SU-DHL-6 (cell line): ENCODE measurements at regions not wholly inside any gene's neighbourhood (a gene's known extent, or its start where the extent isn't known, plus 50 kb on each side); places are given as distances from the start of the nearest gene placed in this dataset.

Experiments used
- H2AFZ ChIP-seq: fragments of 200-600 bp; sonication (generic); 2 replicates; pipeline ENCODE4 v1.6.1; 2014; ENCODE audit warnings: low read depth, mild to moderate bottlenecking, moderate library complexity, mixed read lengths, antibody characterized with exemption, low read length; ENCODE audit not compliant: severe bottlenecking
- H3F3A ChIP-seq: fragments of 200-600 bp; shearing (Covaris generic); 2 replicates; pipeline ENCODE4 v1.6.0; 2016; ENCODE audit warnings: antibody characterized with exemption, mild to moderate bottlenecking; ENCODE audit not compliant: insufficient read depth
- H3K27ac ChIP-seq: fragments of 200-600 bp; sonication (generic); 2 replicates; pipeline ENCODE4 v1.5.1; 2016; ENCODE audit warnings: low read depth, mild to moderate bottlenecking, low read length, moderate library complexity, mixed read lengths
- H3K27me3 ChIP-seq: fragments of 200-600 bp; sonication (generic), shearing (Covaris generic); 2 replicates; pipeline ENCODE4 v1.6.0; 2014; ENCODE audit warnings: mild to moderate bottlenecking, low read length
- H3K36me3 ChIP-seq: fragments of 200-600 bp; sonication (generic); 2 replicates; pipeline ENCODE4 v1.6.1; 2014; ENCODE audit warnings: mild to moderate bottlenecking, low read length, mixed read lengths
- H3K4me2 ChIP-seq: fragments of 300-600, 200-600 bp; shearing (Covaris generic), sonication (generic); 2 replicates; pipeline ENCODE4 v1.6.0; 2014; ENCODE audit warnings: low read length, low read depth, mild to moderate bottlenecking; ENCODE audit not compliant: poor library complexity, severe bottlenecking
- H3K4me3 ChIP-seq: fragments of 200-600 bp; sonication (generic); 2 replicates; pipeline ENCODE4 v1.5.1; 2014; ENCODE audit warnings: antibody characterized with exemption, low read length, mild to moderate bottlenecking, mixed read lengths; ENCODE audit not compliant: insufficient read depth, poor library complexity, severe bottlenecking
- H3K79me2 ChIP-seq: fragments of 200-600 bp; sonication (generic); 2 replicates; pipeline ENCODE4 v1.6.1; 2014; ENCODE audit warnings: mild to moderate bottlenecking, low read length, moderate library complexity; ENCODE audit not compliant: insufficient read depth
- H3K9ac ChIP-seq: fragments of 200-600 bp; sonication (generic); 2 replicates; pipeline ENCODE4 v1.7.0; 2014; ENCODE audit warnings: mild to moderate bottlenecking, low read length
- H3K9me2 ChIP-seq: fragments of 200-600 bp; sonication (generic); replicated peaks from 2 replicates; pipeline ENCODE4 v1.6.1; 2014; ENCODE audit warnings: low read length; ENCODE audit not compliant: insufficient read depth
- H3K9me3 ChIP-seq: fragments of 200-600 bp; sonication (generic); 2 replicates; pipeline ENCODE4 v1.6.1; 2014; ENCODE audit warnings: low read length, mixed read lengths; ENCODE audit not compliant: insufficient read depth
- H4K20me1 ChIP-seq: fragments of 200-600 bp; sonication (generic); 2 replicates; pipeline ENCODE4 v1.6.1; 2014; ENCODE audit warnings: low read depth, mild to moderate bottlenecking, antibody characterized with exemption, low read length, moderate library complexity, mixed read lengths
- CTCF ChIP-seq: fragments of 200-600 bp; sonication (generic); IDR thresholded peaks from one replicate; pipeline ENCODE4 v1.5.1; 2017; ENCODE audit warnings: antibody characterized with exemption, mild to moderate bottlenecking, low read length, moderate library complexity; ENCODE audit not compliant: insufficient read depth, poor library complexity, severe bottlenecking
- EZH2phosphoT487 ChIP-seq: fragments of 200-600 bp; sonication (generic), shearing (Covaris generic); conservative IDR thresholded peaks from 2 replicates; pipeline ENCODE4 v1.6.1; 2018; ENCODE audit warnings: mild to moderate bottlenecking, antibody characterized with exemption, low read length, moderate library complexity, mixed read lengths

- Histone ChIP-seq H3K36me3 (no peaks in the 10 kb centered on the region), H3K4me2 (no peak overlapping the region), H2AFZ (no peak overlapping the region), H4K20me1 (no peaks in the 10 kb centered on the region), H3F3A (no peaks in the 10 kb centered on the region), H3K4me3 (no peak overlapping the region), H3K27me3 (no peaks in the 10 kb centered on the region), H3K9me3 (no peaks in the 10 kb centered on the region), H3K9me2 (no peaks in the 10 kb centered on the region), H3K9ac (no peak overlapping the region), H3K79me2 (no peaks in the 10 kb centered on the region), H3K27ac (no peak overlapping the region)
- TF ChIP-seq EZH2phosphoT487 (no peak), CTCF (no peak)
Observed at GRCh38 chr9:107567462-107567861, 77.9 kb upstream of the KLF4 start.

GRCh38 chr9:107566611-107567061 lies 77.1 kb upstream of the KLF4 start:
- no peak overlapping the region for H3K9ac ChIP-seq
- no peaks in the 10 kb centered on the region for H3K79me2 ChIP-seq
- no peaks in the 10 kb centered on the region for H3K27me3 ChIP-seq
- H3K36me3 ChIP-seq, result no peaks in the 10 kb centered on the region
- no peak overlapping the region for H3K27ac ChIP-seq
- no peak overlapping the region for H3K4me2 ChIP-seq
- H3K9me3 ChIP-seq, result no peaks in the 10 kb centered on the region
- no peaks in the 10 kb centered on the region for H4K20me1 ChIP-seq
- no peak overlapping the region for H3K4me3 ChIP-seq
- H2AFZ ChIP-seq, result no peak overlapping the region
- no peak for TF ChIP-seq CTCF
- no peak for TF ChIP-seq EZH2phosphoT487
- no peaks in the 10 kb centered on the region for H3K9me2 ChIP-seq
- no peaks in the 10 kb centered on the region for H3F3A ChIP-seq

- no peaks in the 10 kb centered on the region for H3K36me3 ChIP-seq
- no peaks in the 10 kb centered on the region for H4K20me1 ChIP-seq
- no peak overlapping the region for H3K27ac ChIP-seq
- no peak overlapping the region for H2AFZ ChIP-seq
- no peak overlapping the region for H3K9ac ChIP-seq
- no peak overlapping the region for H3K4me3 ChIP-seq
- H3K27me3 ChIP-seq, result no peaks in the 10 kb centered on the region
- H3K79me2 ChIP-seq, result no peaks in the 10 kb centered on the region
- no peaks in the 10 kb centered on the region for H3F3A ChIP-seq
- TF ChIP-seq CTCF (no peak), EZH2phosphoT487 (no peak)
- H3K9me3 ChIP-seq, result no peaks in the 10 kb centered on the region
- no peaks in the 10 kb centered on the region for H3K9me2 ChIP-seq
- no peak overlapping the region for H3K4me2 ChIP-seq
Observed at GRCh38 chr9:107562798-107563197, 73.2 kb upstream of the KLF4 start.
